Natural killer cell (primary cell): ENCODE measurements at regions not wholly inside any gene's neighbourhood (a gene's known extent, or its start where the extent isn't known, plus 50 kb on each side); places are given as distances from the start of the nearest gene placed in this dataset.

Source experiments
- ATAC-seq, 3 donors: fragments of 150-1000 bp in 2 of 3; fragments of 200-7000 bp in 1 of 3; cut with Tn5 transposase; 1 replicate in 1 of 3; 2 replicates in 2 of 3; pipeline ENCODE4 v1.10.0; 2021; ENCODE audit warnings: mild to moderate bottlenecking in 2 of 3, moderate library complexity in 2 of 3
- DNase-seq, 2 donors: peaks; one replicate each; pipeline versions ENCODE4 v3.0.0 to v3.0.0-alpha.2; 2013 to 2021; ENCODE audit warnings: mixed read lengths in 1 of 2
- H3K27ac ChIP-seq: one replicate; pipeline ENCODE4 v1.5.1; 2013; ENCODE audit warnings: mild to moderate bottlenecking, low read length
- H3K27me3 ChIP-seq: one replicate; pipeline ENCODE4 v1.6.1; 2013; ENCODE audit warnings: low read length; ENCODE audit not compliant: control insufficient read depth, insufficient read depth
- H3K36me3 ChIP-seq: one replicate; pipeline ENCODE4 v1.6.1; 2013; ENCODE audit warnings: low read length; ENCODE audit not compliant: control insufficient read depth, insufficient read depth
- H3K4me1 ChIP-seq: one replicate; pipeline ENCODE4 v1.6.1; 2013; ENCODE audit warnings: low read length; ENCODE audit not compliant: control insufficient read depth, insufficient read depth
- H3K4me3 ChIP-seq: one replicate; pipeline ENCODE4 v1.5.1; 2013; ENCODE audit warnings: low read length
- H3K9me3 ChIP-seq: one replicate; pipeline ENCODE4 v1.6.1; 2013; ENCODE audit warnings: low read length; ENCODE audit not compliant: control insufficient read depth, insufficient read depth
- H3K27ac Mint-ChIP-seq, 2 donors: one replicate each; pipeline ENCODE4 v1.8.0; 2022; ENCODE audit warnings: mild to moderate bottlenecking in 2 of 2, mixed read lengths in 2 of 2, moderate library complexity in 1 of 2
- H3K27me3 Mint-ChIP-seq, 2 donors: one replicate each; pipeline ENCODE4 v1.8.0; 2022; ENCODE audit warnings: low read depth in 2 of 2, mixed read lengths in 2 of 2
- H3K36me3 Mint-ChIP-seq: one replicate; pipeline ENCODE4 v1.8.0; 2022; ENCODE audit warnings: mixed read lengths
- H3K4me1 Mint-ChIP-seq, 2 donors: one replicate each; pipeline ENCODE4 v1.8.0; 2022; ENCODE audit warnings: mixed read lengths in 2 of 2
- H3K4me3 Mint-ChIP-seq: one replicate; pipeline ENCODE4 v1.8.0; 2022; ENCODE audit warnings: mild to moderate bottlenecking, moderate library complexity, mixed read lengths
- H3K9me3 Mint-ChIP-seq, 2 donors: one replicate each; pipeline ENCODE4 v1.8.0; 2022; ENCODE audit warnings: mixed read lengths in 2 of 2
- WGBS: methylation state at CpG from one replicate; pipeline ENCODE4 v1.1.7; 2013; ENCODE audit warnings: missing lambda C conversion rate; ENCODE audit not compliant: insufficient coverage; 5-methylcytosine and 5-hydroxymethylcytosine counted together
- intact Hi-C: fragments of 100-400 bp; cut with micrococcal nuclease; formaldehyde crosslinking; loops from one replicate; pipeline ENCODE4 v1.14.2; 2022
- TF ChIP-seq, protein P1 (sequence below): fragments of 200-600 bp; IDR thresholded peaks from one replicate; pipeline ENCODE4 v1.8.0; 2022; ENCODE audit warnings: antibody characterized with exemption

DNA sequence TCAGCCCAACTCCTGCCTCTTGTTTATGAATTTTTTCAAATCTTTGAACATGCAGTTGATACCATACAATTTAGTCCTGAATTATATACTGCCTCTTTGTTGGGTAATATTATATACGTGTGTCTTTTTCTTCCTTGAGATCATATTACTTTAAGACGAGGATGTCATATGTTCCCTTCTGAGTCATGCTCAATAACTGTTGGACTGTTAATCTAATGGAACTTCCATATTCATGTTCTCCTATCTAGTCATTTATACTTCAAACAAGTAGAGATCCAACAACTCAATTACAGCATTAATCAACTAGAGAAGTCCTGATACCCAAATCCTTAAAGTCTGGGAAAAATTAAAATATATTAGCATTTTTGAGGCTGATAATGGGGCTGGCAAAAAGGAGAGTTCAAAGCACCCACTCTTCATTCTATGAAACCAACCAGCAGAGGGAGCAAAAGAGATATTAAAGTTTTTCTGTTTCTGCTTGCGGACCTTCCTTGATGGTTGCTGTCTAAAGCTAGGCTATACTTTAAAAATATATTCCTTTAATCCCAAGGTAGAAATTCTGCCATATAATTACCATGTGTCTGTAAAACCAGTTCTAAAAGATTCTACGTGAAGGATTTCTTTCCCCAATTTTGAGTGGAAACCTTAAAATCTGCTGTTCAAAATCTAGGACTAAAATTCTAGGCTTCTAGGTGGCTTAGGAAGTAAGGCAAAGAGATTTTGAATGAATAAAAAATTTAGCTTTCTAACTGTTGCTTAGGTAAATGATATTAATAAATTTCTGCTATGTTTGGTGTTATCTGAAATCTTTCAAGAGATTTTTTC is 498.9 kb downstream of the BCKDHB start:
- no peaks in the 10 kb centered on the region for H3K9me3 ChIP-seq
- H3K27me3 ChIP-seq: no peaks in the 10 kb centered on the region
- 25% methylated on average over 1 of the region's 4 CpGs for WGBS
- Mint-ChIP-seq H3K36me3 (no peaks in the 10 kb centered on the region), H3K27me3 (no peaks in the 10 kb centered on the region), H3K4me3 (no peak overlapping the region), H3K4me1 (no peaks in the 10 kb centered on the region), H3K27ac (no peak overlapping the region), H3K9me3 (no peaks in the 10 kb centered on the region)
- TF ChIP-seq, protein P1, sequence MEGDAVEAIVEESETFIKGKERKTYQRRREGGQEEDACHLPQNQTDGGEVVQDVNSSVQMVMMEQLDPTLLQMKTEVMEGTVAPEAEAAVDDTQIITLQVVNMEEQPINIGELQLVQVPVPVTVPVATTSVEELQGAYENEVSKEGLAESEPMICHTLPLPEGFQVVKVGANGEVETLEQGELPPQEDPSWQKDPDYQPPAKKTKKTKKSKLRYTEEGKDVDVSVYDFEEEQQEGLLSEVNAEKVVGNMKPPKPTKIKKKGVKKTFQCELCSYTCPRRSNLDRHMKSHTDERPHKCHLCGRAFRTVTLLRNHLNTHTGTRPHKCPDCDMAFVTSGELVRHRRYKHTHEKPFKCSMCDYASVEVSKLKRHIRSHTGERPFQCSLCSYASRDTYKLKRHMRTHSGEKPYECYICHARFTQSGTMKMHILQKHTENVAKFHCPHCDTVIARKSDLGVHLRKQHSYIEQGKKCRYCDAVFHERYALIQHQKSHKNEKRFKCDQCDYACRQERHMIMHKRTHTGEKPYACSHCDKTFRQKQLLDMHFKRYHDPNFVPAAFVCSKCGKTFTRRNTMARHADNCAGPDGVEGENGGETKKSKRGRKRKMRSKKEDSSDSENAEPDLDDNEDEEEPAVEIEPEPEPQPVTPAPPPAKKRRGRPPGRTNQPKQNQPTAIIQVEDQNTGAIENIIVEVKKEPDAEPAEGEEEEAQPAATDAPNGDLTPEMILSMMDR: peak; percentile 61
- ATAC-seq (peak in 2 of 3 donors; percentile 55), DNase-seq (peak in 1 of 2 donors; percentile 31)
- H3K4me1 ChIP-seq: no peaks in the 10 kb centered on the region
- no peak overlapping the region for H3K27ac ChIP-seq
- intact Hi-C loops: loop anchor here (1.0 to 5.0 kb wide), 2 partner anchors 268 to 1149 kb away; no protein-coding TSS in a partner anchor
- no peak overlapping the region for H3K4me3 ChIP-seq
- H3K36me3 ChIP-seq: no peaks in the 10 kb centered on the region

DNA sequence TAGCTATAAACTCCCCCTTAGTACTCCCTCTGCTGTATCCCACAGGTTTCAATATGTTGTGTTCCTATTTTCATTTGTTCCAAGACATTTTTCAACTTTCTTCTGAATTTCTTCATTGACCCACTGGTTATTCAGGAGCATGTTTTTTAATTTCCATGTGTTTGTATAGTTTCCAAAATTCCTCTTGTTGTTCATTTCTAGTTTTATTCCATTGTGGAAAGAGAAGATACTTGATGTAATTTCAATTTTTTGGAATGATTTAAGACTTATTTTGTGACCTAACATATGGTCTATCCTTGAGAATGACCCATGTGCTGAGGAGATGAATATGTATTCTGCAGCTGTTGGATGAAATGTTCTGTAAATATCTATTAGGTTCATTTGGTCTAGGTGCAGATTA is 497.2 kb downstream of the BCKDHB start:
- TF ChIP-seq, protein P1: no peak
- intact Hi-C loops: no loop called here
- no peak for ATAC-seq
- Histone ChIP-seq H3K36me3 (no peaks in the 10 kb centered on the region), H3K27ac (no peak overlapping the region), H3K4me3 (no peak overlapping the region), H3K9me3 (no peaks in the 10 kb centered on the region), H3K27me3 (no peaks in the 10 kb centered on the region), H3K4me1 (no peaks in the 10 kb centered on the region)
- H3K27me3 Mint-ChIP-seq: no peaks in the 10 kb centered on the region
- no peaks in the 10 kb centered on the region for H3K36me3 Mint-ChIP-seq
- no peaks in the 10 kb centered on the region for H3K4me1 Mint-ChIP-seq
- H3K9me3 Mint-ChIP-seq: no peaks in the 10 kb centered on the region
- no peak overlapping the region for H3K27ac Mint-ChIP-seq
- H3K4me3 Mint-ChIP-seq: no peak overlapping the region
- no peak for DNase-seq

DNA sequence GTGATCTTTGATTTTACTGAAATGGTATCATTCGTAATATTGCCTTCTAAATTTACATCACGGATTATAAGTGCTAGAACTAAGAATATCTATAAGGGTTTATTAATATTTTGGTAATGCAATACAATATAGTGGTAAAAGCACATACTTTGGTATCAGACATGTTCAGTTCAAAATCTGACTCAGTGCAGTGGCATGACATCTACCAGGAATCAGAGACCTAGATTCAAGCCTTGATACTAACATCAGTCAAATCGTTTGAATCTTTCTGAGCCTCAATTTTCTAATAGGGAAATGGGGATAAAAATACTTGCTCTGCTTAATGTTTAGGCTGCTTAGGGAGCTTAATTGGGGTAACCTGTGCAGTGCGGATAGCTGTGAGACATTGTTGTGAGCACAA is 488.0 kb downstream of the BCKDHB start:
- DNase-seq (no peak), ATAC-seq (no peak)
- intact Hi-C loops: no loop called here
- Histone ChIP-seq H3K4me3 (no peak overlapping the region), H3K27ac (no peak overlapping the region), H3K36me3 (no peaks in the 10 kb centered on the region), H3K27me3 (no peaks in the 10 kb centered on the region), H3K9me3 (no peaks in the 10 kb centered on the region), H3K4me1 (no peaks in the 10 kb centered on the region)
- no peaks in the 10 kb centered on the region for H3K36me3 Mint-ChIP-seq
- peaks cover 0 to 2% of the 10 kb centered on the region in 2 donors for H3K9me3 Mint-ChIP-seq
- TF ChIP-seq, protein P1: no peak
- H3K4me1 Mint-ChIP-seq: no peaks in the 10 kb centered on the region
- H3K27me3 Mint-ChIP-seq: peaks cover 2 to 9% of the 10 kb centered on the region in 2 donors
- no peak overlapping the region for H3K27ac Mint-ChIP-seq
- 92% methylated on average over 2 of the region's 4 CpGs for WGBS
- H3K4me3 Mint-ChIP-seq: no peak overlapping the region

DNA sequence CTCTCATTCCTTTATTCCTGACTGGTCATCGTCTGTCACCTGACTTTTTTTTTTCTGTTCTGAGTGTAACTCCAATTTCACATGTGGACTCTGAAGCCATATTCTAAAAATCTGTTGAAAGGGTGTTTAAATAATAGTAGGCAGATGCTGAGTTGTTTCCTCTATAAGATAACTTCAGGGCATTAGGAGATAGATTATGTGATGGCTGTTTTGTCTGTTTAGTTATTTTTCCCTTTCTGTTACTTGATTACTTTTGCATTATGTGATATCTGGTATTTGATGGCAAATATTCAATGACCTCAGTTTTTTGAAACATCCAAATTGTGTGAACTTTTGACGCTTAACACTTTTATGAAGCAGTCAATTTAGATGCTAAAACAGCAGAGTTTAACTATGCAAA is 486.0 kb downstream of the BCKDHB start:
- H3K4me3 ChIP-seq: no peak overlapping the region
- H3K9me3 ChIP-seq: no peaks in the 10 kb centered on the region
- ATAC-seq (no peak), DNase-seq (no peak)
- H3K4me1 ChIP-seq: no peaks in the 10 kb centered on the region
- WGBS: 83% methylated on average over 2 of the region's 2 CpGs
- H3K9me3 Mint-ChIP-seq: peaks cover under 1 to 6% of the 10 kb centered on the region in 2 donors
- no peaks in the 10 kb centered on the region for H3K4me1 Mint-ChIP-seq
- no peak overlapping the region for H3K4me3 Mint-ChIP-seq
- no peak overlapping the region for H3K27ac Mint-ChIP-seq
- TF ChIP-seq, protein P1: no peak
- H3K27me3 ChIP-seq: no peaks in the 10 kb centered on the region
- no peak overlapping the region for H3K27ac ChIP-seq
- intact Hi-C loops: no loop called here
- H3K36me3 ChIP-seq: no peaks in the 10 kb centered on the region
- peaks cover 8% of the 10 kb centered on the region for H3K36me3 Mint-ChIP-seq
- H3K27me3 Mint-ChIP-seq: peaks cover 0 to 2% of the 10 kb centered on the region in 2 donors
